Endothelial cell (in vitro differentiated cells): ENCODE measurements at regions not wholly inside any gene's neighbourhood (a gene's known extent, or its start where the extent isn't known, plus 50 kb on each side); places are given as distances from the start of the nearest gene placed in this dataset.

Experiments
- DNase-seq: peaks from one replicate; pipeline ENCODE4 v3.0.0; 2021; ENCODE audit warnings: low spot score
- H3K27ac Mint-ChIP-seq: one replicate; pipeline ENCODE4 v1.8.0; 2021; ENCODE audit warnings: mixed read lengths, inconsistent platforms; ENCODE audit not compliant: unreplicated experiment
- H3K27me3 Mint-ChIP-seq: one replicate; pipeline ENCODE4 v1.8.0; 2021; ENCODE audit warnings: mild to moderate bottlenecking, moderate library complexity, mixed read lengths, inconsistent platforms; ENCODE audit not compliant: unreplicated experiment
- H3K36me3 Mint-ChIP-seq: one replicate; pipeline ENCODE4 v1.8.0; 2021; ENCODE audit warnings: mild to moderate bottlenecking, low read depth, mixed read lengths, inconsistent platforms; ENCODE audit not compliant: unreplicated experiment
- H3K4me1 Mint-ChIP-seq: one replicate; pipeline ENCODE4 v1.8.0; 2021; ENCODE audit warnings: mild to moderate bottlenecking, mixed read lengths, inconsistent platforms; ENCODE audit not compliant: unreplicated experiment
- H3K4me3 Mint-ChIP-seq: one replicate; pipeline ENCODE4 v1.8.0; 2021; ENCODE audit warnings: mild to moderate bottlenecking, mixed read lengths, inconsistent platforms; ENCODE audit not compliant: unreplicated experiment
- H3K9me3 Mint-ChIP-seq: one replicate; pipeline ENCODE4 v1.8.0; 2021; ENCODE audit warnings: mixed read lengths, inconsistent platforms; ENCODE audit not compliant: unreplicated experiment
- CTCF ChIP-seq: fragments of 200-600 bp; sonication (generic); IDR thresholded peaks from one replicate; pipeline ENCODE4 v1.5.0; 2021; ENCODE audit warnings: antibody characterized with exemption; ENCODE audit not compliant: unreplicated experiment

GRCh38 chrX:69253821-69254220 lies 88.6 kb upstream of the PJA1 start:
- H3K36me3 Mint-ChIP-seq, result no peaks in the 10 kb centered on the region
- DNase-seq, result no peak
- no peaks in the 10 kb centered on the region for H3K4me1 Mint-ChIP-seq
- H3K27me3 Mint-ChIP-seq, result peaks cover 2% of the 10 kb centered on the region
- H3K4me3 Mint-ChIP-seq, result no peak overlapping the region
- TF ChIP-seq CTCF, result no peak
- no peak overlapping the region for H3K27ac Mint-ChIP-seq
- no peaks in the 10 kb centered on the region for H3K9me3 Mint-ChIP-seq

- H3K36me3 Mint-ChIP-seq, result no peaks in the 10 kb centered on the region
- no peak for DNase-seq
- no peak for TF ChIP-seq CTCF
- H3K9me3 Mint-ChIP-seq, result no peaks in the 10 kb centered on the region
- H3K4me3 Mint-ChIP-seq, result no peak overlapping the region
- H3K4me1 Mint-ChIP-seq, result no peaks in the 10 kb centered on the region
- no peaks in the 10 kb centered on the region for H3K27me3 Mint-ChIP-seq
- H3K27ac Mint-ChIP-seq, result no peak overlapping the region
Observed at GRCh38 chrX:69243276-69243675, 78.0 kb upstream of the PJA1 start.

- H3K27ac Mint-ChIP-seq, result no peak overlapping the region
- no peak for DNase-seq
- no peaks in the 10 kb centered on the region for H3K36me3 Mint-ChIP-seq
- no peaks in the 10 kb centered on the region for H3K9me3 Mint-ChIP-seq
- H3K4me1 Mint-ChIP-seq, result no peaks in the 10 kb centered on the region
- no peak for TF ChIP-seq CTCF
- no peak overlapping the region for H3K4me3 Mint-ChIP-seq
- no peaks in the 10 kb centered on the region for H3K27me3 Mint-ChIP-seq
Observed at GRCh38 chrX:69238887-69239231, 73.6 kb upstream of the PJA1 start.

GRCh38 chrX:69238114-69238886 lies 73.0 kb upstream of the PJA1 start:
- no peak for DNase-seq
- H3K27ac Mint-ChIP-seq, result no peak overlapping the region
- no peaks in the 10 kb centered on the region for H3K9me3 Mint-ChIP-seq
- H3K27me3 Mint-ChIP-seq, result peaks cover 1% of the 10 kb centered on the region
- no peaks in the 10 kb centered on the region for H3K36me3 Mint-ChIP-seq
- H3K4me1 Mint-ChIP-seq, result no peaks in the 10 kb centered on the region
- no peak overlapping the region for H3K4me3 Mint-ChIP-seq
- TF ChIP-seq CTCF, result no peak

- Mint-ChIP-seq H3K4me1 (no peaks in the 10 kb centered on the region), H3K27me3 (peaks cover 1% of the 10 kb centered on the region), H3K4me3 (no peak overlapping the region), H3K9me3 (no peaks in the 10 kb centered on the region), H3K27ac (no peak overlapping the region), H3K36me3 (peaks cover 4% of the 10 kb centered on the region)
- TF ChIP-seq CTCF, result no peak
- DNase-seq, result no peak
Observed at GRCh38 chrX:69237236-69237635, 72.0 kb upstream of the PJA1 start.
